Memory B cell (primary cell): ENCODE measurements at regions not wholly inside any gene's neighbourhood (a gene's known extent, or its start where the extent isn't known, plus 50 kb on each side); places are given as distances from the start of the nearest gene placed in this dataset.

Source experiments
- ATAC-seq: fragments of 150-1000 bp; cut with Tn5 transposase; 2 replicates; pipeline ENCODE4 v1.10.0; 2021; ENCODE audit warnings: low read depth, mild to moderate bottlenecking, moderate library complexity
- DNase-seq, 2 donors: peaks; one replicate each; pipeline ENCODE4 v3.0.0; 2022; ENCODE audit warnings: low spot score in 2 of 2
- H3K27ac Mint-ChIP-seq: one replicate; pipeline ENCODE4 v1.8.0; 2022; ENCODE audit warnings: mild to moderate bottlenecking, moderate library complexity, mixed read lengths
- H3K27me3 Mint-ChIP-seq: one replicate; pipeline ENCODE4 v1.8.0; 2022; ENCODE audit warnings: mixed read lengths
- H3K36me3 Mint-ChIP-seq: one replicate; pipeline ENCODE4 v1.8.0; 2022; ENCODE audit warnings: mild to moderate bottlenecking, mixed read lengths
- H3K4me1 Mint-ChIP-seq: one replicate; pipeline ENCODE4 v1.8.0; 2022; ENCODE audit warnings: mixed read lengths
- H3K4me3 Mint-ChIP-seq: one replicate; pipeline ENCODE4 v1.8.0; 2022; ENCODE audit warnings: mild to moderate bottlenecking, moderate library complexity, mixed read lengths
- H3K9me3 Mint-ChIP-seq: one replicate; pipeline ENCODE4 v1.8.0; 2022; ENCODE audit warnings: mixed read lengths

DNA sequence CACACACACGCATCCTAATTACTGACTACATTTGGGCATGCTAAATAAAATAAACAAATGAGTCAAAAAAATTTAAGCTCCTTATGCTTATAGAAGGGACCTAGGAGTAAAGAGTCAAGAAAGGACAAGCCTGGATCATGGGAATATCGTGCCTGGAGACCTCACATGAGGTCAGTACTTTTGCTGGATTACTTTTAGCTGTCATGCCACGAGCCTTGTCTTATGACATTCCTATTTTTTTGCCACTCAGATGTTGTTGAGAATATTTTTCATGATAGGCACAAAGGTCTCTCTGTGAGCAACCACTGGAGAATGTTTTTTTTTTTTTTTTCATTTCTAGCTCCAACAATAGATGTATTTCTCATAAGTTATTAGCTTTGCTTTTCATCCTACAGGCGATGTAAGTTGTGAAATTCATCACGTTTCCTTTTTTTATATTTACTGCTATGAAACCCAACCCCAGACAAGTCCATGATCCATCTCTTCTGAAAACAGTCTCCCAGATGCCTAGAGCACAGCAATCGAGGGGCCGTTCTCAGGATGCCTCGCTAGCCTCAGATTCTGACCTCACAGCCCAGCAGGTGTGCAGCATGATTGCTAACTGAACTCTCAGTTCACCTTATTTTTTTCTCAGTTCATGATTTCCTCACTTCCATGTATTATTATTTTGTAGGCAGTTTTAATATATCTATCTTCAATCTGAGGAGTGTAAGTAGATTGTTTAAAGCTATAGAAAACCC lies 464.5 kb downstream of the IRS1 start:
- H3K36me3 Mint-ChIP-seq, result no peaks in the 10 kb centered on the region
- no peak for DNase-seq
- ATAC-seq, result no peak
- no peaks in the 10 kb centered on the region for H3K9me3 Mint-ChIP-seq
- no peaks in the 10 kb centered on the region for H3K4me1 Mint-ChIP-seq
- H3K4me3 Mint-ChIP-seq, result no peak overlapping the region
- H3K27me3 Mint-ChIP-seq, result no peaks in the 10 kb centered on the region
- H3K27ac Mint-ChIP-seq, result no peak overlapping the region

DNA sequence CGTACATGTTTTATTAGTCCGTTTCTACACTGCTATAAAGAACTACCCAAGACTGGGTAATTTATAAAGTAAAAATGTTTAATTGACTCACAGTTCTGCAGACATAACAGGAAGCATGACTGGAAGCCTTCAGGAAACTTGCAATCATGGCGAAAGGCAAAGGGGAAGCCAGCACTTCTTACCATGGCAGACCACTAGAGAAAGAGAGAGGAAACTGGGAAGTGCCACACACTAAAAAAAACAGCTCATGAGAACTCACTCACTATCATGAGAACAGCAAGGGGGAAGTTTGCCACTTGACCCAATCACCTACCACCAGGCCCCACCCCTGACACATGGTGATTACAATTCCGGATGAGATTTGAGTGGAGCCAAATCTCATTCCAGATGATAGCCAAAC lies 466.2 kb downstream of the IRS1 start:
- ATAC-seq, result no peak
- Mint-ChIP-seq H3K4me3 (no peak overlapping the region), H3K9me3 (no peaks in the 10 kb centered on the region), H3K36me3 (no peaks in the 10 kb centered on the region), H3K27ac (no peak overlapping the region), H3K27me3 (no peaks in the 10 kb centered on the region), H3K4me1 (no peaks in the 10 kb centered on the region)
- no peak for DNase-seq

DNA sequence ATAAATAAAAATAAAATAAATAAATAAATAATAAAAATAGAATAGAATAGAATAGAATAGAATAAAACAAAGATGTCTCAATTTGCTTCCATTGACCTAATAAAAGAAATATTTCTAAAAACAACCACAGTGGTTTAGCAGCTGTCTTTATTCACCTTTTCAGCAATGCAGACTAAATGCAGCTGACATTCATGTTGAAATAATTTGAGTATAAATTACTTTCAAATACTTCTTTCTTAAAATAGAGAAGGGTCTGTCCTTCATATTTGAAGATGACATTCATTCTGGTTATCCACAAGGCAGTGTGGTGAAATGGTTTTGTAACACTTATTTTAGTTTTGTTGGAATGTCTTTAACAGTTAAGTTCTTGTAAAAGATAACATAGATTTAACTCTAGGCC lies 469.4 kb downstream of the IRS1 start:
- no peak for DNase-seq
- Mint-ChIP-seq H3K9me3 (no peaks in the 10 kb centered on the region), H3K36me3 (no peaks in the 10 kb centered on the region)

DNA sequence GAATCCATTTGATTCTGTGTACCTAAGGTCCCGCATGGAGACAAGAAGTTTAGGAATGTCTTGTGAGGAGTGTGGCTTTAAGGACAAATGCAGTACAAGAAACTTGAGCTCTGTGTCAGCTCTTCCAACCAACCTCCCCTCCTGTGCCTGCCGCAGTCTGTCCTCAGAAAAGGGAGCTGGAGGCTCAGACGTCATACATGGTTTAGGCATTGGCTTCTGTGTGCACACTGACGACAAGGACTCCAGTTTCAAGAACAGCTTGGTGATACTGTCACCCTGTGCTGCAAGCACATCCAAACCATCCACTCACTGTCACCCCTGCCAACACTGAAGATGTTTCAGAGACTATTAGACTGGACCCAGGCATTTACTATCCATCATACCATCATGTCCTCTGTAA lies 470.4 kb downstream of the IRS1 start:
- H3K27ac Mint-ChIP-seq, result no peak overlapping the region
- H3K27me3 Mint-ChIP-seq, result no peaks in the 10 kb centered on the region
- H3K36me3 Mint-ChIP-seq, result no peaks in the 10 kb centered on the region
- no peaks in the 10 kb centered on the region for H3K4me1 Mint-ChIP-seq
- no peak for ATAC-seq
- no peak for DNase-seq
- no peaks in the 10 kb centered on the region for H3K9me3 Mint-ChIP-seq
- H3K4me3 Mint-ChIP-seq, result no peak overlapping the region

More for the DNA sequence above, 469.4 kb downstream of the IRS1 start:
- H3K4me3 Mint-ChIP-seq, result no peak overlapping the region
- no peaks in the 10 kb centered on the region for H3K27me3 Mint-ChIP-seq
- no peaks in the 10 kb centered on the region for H3K4me1 Mint-ChIP-seq
- no peak overlapping the region for H3K27ac Mint-ChIP-seq
- no peak for ATAC-seq

DNA sequence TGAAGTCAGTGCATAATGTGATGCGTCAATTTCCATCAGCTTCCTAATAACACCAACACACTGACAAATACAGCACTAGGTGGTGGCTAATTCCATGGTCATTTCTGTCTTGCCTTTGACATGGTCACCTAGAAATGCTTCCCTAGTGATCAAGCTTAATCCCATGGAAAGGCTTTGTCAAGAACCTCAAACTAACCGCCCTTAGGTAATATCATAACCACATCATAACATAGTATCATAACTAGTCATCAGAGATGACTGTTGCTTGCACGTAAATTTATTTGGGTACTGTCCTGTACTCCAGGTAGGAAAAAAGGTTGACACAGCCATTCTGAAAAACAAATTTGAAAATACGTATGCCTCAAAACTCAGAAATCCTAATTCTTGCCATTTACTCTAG lies 471.8 kb downstream of the IRS1 start:
- ATAC-seq (no peak), DNase-seq (no peak)
- Mint-ChIP-seq H3K4me1 (no peaks in the 10 kb centered on the region), H3K27me3 (peaks cover 5% of the 10 kb centered on the region), H3K4me3 (no peak overlapping the region), H3K27ac (no peak overlapping the region), H3K36me3 (no peaks in the 10 kb centered on the region), H3K9me3 (no peaks in the 10 kb centered on the region)

DNA sequence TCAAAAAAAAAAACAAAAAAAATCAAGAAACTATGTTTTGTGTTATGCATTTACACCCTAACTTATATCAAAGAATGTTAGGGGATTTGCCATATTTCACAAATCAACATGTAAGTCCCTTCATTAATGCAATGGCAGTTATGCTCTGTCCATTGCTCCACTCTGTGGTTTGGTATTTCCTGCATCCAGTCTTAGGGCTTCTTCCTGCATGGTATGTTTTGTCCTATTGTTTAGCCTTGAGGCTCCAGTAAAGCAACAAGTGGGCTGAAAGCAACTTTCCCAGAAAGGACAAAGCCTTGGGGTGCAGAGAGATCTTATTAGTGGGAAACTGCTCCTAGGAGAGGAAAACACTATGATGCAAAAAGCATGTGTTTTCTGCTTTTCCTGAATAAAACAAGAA lies 474.1 kb downstream of the IRS1 start:
- peaks cover 5% of the 10 kb centered on the region for H3K27me3 Mint-ChIP-seq
- ATAC-seq (no peak), DNase-seq (no peak)
- no peak overlapping the region for H3K4me3 Mint-ChIP-seq
- no peaks in the 10 kb centered on the region for H3K9me3 Mint-ChIP-seq
- H3K27ac Mint-ChIP-seq, result no peak overlapping the region
- H3K36me3 Mint-ChIP-seq, result no peaks in the 10 kb centered on the region
- no peaks in the 10 kb centered on the region for H3K4me1 Mint-ChIP-seq

DNA sequence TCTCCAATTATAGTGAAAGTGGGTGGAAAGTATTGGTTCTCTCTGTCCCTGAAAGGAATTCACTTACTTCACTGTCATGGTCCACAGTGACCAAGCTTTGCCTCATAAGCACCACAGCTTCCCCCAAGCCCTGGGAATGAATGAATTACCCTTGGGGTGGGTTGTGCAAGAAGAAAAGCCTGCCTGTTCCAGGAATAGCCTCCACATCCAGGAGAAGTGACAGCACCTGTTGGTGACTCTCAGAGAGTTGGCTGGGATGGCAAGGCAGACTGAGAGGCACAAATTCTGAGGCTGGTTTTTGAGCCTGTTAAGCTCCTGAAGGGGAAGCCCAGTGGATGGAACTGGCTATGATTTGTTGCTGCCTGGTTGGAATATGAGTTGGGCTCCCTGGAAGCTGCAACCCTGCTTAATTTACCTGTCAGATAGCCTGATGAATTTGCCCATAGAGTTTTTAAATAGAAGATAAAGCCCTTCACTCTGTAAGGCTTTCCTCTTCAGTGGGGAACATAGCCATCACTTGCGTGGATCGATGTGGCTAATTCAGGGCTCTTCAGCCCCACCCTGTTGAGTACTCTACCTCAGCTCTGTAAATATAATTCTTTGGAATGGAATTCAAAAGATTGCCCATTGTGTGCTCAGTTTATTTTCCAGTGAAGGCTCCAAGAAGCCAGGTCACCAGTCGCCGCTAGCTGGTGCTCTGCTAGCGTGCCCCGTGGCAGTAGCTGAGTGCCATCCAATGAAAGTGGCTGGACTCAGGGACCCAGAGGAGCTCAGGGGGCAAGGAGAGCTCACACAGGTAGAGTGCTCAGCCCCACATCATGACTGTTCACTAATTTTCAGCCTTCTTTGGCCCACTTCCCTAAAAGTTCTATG lies 479.3 kb downstream of the IRS1 start:
- no peak overlapping the region for H3K4me3 Mint-ChIP-seq
- H3K27me3 Mint-ChIP-seq, result peaks cover 12% of the 10 kb centered on the region
- H3K4me1 Mint-ChIP-seq, result peaks cover 2% of the 10 kb centered on the region
- no peak overlapping the region for H3K27ac Mint-ChIP-seq
- no peak for DNase-seq
- no peak for ATAC-seq
- H3K9me3 Mint-ChIP-seq, result no peaks in the 10 kb centered on the region
- no peaks in the 10 kb centered on the region for H3K36me3 Mint-ChIP-seq

DNA sequence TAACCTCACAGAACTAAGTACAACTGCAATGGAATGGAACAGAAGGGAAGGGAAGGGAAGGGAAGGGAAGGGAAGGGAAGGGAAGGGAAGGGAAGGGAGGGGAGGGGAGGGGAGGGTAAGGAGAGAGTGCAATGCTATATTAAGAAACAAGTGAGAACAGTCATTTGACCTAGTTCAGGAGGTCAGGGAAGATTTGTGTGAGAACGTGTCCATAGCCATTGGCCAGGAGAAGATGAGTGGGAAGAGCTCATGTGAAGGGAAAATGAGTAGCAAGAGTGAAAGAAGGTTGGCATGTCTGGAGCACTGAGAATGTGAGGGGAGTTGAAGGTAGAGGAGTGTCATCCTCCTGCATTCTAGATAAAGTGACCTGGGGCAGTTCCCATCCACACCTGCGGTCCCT lies 481.6 kb downstream of the IRS1 start:
- H3K9me3 Mint-ChIP-seq, result no peaks in the 10 kb centered on the region
- H3K27ac Mint-ChIP-seq, result no peak overlapping the region
- no peak overlapping the region for H3K4me3 Mint-ChIP-seq
- peaks cover 9% of the 10 kb centered on the region for H3K27me3 Mint-ChIP-seq
- H3K4me1 Mint-ChIP-seq, result peaks cover 2% of the 10 kb centered on the region
- ATAC-seq (no peak), DNase-seq (no peak)
- H3K36me3 Mint-ChIP-seq, result no peaks in the 10 kb centered on the region

DNA sequence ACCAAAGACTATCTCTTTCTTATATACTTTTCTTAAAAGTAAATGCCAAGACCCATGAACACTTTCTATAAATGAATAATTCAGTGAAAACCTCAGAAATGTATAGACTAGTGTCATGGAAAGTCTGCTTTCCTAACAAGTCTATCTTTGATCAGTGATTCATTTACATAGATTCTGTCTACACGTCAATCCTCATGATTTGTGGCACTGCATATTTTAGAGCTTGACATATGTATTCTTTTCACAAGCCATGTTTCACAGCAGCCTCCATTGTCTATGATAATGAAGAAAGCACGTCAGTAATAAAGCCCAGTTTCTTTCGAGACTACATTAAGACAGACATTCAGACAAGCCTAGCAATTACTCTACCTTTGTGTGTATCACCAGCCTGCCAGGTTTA lies 486.6 kb downstream of the IRS1 start:
- no peak for DNase-seq
- peaks cover 6% of the 10 kb centered on the region for H3K27me3 Mint-ChIP-seq
- no peak for ATAC-seq
- no peaks in the 10 kb centered on the region for H3K9me3 Mint-ChIP-seq
- H3K4me3 Mint-ChIP-seq, result no peak overlapping the region
- no peak overlapping the region for H3K27ac Mint-ChIP-seq
- no peaks in the 10 kb centered on the region for H3K36me3 Mint-ChIP-seq
- no peaks in the 10 kb centered on the region for H3K4me1 Mint-ChIP-seq

DNA sequence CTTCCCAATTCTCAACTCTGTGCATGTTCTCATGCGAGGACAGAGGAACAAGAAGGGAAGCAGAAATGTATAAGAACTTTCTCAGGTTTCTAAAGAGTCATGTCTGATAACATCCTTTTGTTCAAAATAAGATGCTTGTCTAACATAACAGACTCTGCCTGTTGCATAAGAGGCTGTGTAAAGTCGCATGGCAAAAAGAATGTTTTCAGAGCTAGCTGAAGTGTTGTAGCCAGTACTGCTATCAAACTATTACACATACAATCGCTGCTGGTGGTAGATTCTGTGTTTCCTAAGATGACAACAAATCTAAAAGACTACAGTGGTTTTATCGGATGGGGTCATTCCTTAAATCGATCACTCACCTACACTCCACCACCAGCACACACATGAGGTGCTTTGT lies 487.5 kb downstream of the IRS1 start:
- no peaks in the 10 kb centered on the region for H3K36me3 Mint-ChIP-seq
- ATAC-seq (no peak), DNase-seq (no peak)
- H3K27ac Mint-ChIP-seq, result no peak overlapping the region
- H3K27me3 Mint-ChIP-seq, result no peaks in the 10 kb centered on the region
- no peaks in the 10 kb centered on the region for H3K9me3 Mint-ChIP-seq
- H3K4me3 Mint-ChIP-seq, result no peak overlapping the region
- no peaks in the 10 kb centered on the region for H3K4me1 Mint-ChIP-seq

DNA sequence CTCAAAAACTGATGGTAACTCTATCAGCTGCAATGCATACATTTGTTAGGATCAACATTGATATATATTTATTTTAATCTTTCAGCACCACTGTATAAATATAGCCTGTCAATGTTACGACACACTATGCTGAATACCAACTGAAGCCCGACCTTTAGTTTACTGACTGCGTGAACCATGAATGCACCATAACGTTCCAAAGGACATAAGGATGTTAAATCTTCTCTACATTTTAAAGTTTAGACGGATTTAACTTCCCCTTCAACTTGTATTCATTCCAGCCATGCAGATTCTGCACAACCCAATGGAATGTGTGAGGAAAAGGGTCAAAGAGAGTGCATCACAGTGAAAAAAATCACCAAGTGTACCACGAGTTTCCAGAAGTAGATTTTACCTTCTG lies 489.5 kb downstream of the IRS1 start:
- no peaks in the 10 kb centered on the region for H3K9me3 Mint-ChIP-seq
- H3K27me3 Mint-ChIP-seq, result no peaks in the 10 kb centered on the region
- no peaks in the 10 kb centered on the region for H3K36me3 Mint-ChIP-seq
- no peak overlapping the region for H3K27ac Mint-ChIP-seq
- no peak overlapping the region for H3K4me3 Mint-ChIP-seq
- ATAC-seq (no peak), DNase-seq (no peak)
- no peaks in the 10 kb centered on the region for H3K4me1 Mint-ChIP-seq

DNA sequence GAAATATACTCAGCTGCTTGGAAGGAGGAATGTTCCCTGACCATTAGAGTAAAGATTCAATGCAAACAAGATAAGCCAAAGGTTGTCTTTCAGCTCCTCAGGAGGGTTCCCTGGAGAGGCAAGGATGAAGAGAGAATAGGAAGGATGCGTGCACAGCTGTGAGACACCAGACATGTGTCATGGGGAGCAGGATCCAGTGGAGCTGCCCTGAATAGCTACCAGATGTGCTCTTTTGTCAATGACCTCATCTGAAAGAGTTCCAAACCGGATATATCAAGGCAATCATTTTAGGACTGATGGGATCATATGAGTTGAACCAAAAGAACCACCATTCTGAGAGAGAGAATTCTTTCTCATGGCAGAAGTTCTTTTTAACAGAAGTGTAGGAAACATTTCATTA lies 490.6 kb downstream of the IRS1 start:
- DNase-seq, result no peak

DNA sequence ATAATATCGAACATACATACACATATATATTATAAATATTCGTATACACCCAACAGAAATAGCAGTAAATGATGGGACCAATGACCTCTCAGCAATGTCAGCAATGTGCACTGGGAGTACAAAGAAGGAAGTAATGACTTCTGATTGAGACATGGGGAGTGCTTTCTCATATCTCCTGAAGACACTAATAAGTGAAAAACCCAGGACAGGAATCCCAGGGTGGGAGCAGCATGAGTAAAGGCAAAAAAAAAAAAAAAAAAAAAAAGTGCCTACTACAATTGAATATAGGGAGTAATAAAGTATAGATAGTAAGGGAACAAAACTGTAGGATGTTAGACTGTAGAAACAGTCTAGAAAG lies 491.3 kb downstream of the IRS1 start:
- Mint-ChIP-seq H3K4me1 (no peaks in the 10 kb centered on the region), H3K9me3 (no peaks in the 10 kb centered on the region), H3K36me3 (no peaks in the 10 kb centered on the region), H3K27ac (no peak overlapping the region), H3K4me3 (no peak overlapping the region), H3K27me3 (no peaks in the 10 kb centered on the region)
- ATAC-seq (no peak), DNase-seq (no peak)

More for the DNA sequence above, 490.6 kb downstream of the IRS1 start:
- no peak overlapping the region for H3K27ac Mint-ChIP-seq
- H3K9me3 Mint-ChIP-seq, result no peaks in the 10 kb centered on the region
- no peaks in the 10 kb centered on the region for H3K4me1 Mint-ChIP-seq
- H3K4me3 Mint-ChIP-seq, result no peak overlapping the region
- H3K36me3 Mint-ChIP-seq, result no peaks in the 10 kb centered on the region
- ATAC-seq, result no peak
- no peaks in the 10 kb centered on the region for H3K27me3 Mint-ChIP-seq

DNA sequence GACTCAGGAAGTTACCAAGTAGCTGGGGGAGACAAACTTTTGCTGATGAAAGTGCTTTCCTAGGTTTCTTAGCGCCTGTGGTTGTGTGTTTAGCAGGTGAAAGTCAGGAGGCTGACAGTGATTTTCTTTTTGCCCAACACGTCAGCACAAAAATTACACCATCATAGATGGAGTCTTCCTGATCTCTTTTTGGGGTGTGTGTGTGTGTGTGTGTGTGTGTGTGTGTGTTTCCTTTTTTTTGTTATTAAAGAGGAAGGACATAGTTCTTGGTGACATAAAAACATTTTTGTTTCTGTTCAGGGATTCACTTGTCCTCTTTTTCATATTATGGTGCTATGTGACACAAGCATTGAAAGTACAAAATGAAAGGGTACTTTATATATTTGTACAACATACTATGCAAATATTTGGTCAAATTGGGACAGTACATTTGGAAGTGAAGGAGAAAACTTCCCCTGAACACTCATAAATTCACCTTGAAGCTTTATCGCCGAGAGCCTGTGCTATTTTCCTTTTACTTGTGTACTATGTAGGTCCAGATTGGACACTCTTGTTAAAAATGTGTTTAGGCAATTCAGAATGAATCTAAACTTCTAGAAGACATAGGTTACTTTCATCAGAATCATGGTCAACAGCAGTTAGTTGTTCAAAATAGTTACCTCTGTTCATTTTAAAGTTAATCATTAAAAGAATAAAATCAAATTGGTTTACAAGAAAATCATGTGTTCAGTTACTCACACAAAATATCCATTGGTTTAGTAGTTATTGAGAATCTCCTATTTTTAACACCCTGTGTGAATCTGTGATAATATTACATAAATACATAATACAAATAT lies 491.9 kb downstream of the IRS1 start:
- no peak overlapping the region for H3K27ac Mint-ChIP-seq
- H3K4me3 Mint-ChIP-seq, result no peak overlapping the region

More for the DNA sequence above, 491.9 kb downstream of the IRS1 start:
- Mint-ChIP-seq H3K27me3 (no peaks in the 10 kb centered on the region), H3K4me1 (no peaks in the 10 kb centered on the region), H3K36me3 (no peaks in the 10 kb centered on the region), H3K9me3 (no peaks in the 10 kb centered on the region)
- no peak for ATAC-seq
- no peak for DNase-seq
